Cerebellar cortex (tissue), 1 donor: ENCODE measurements at regions not wholly inside any gene's neighbourhood (a gene's known extent, or its start where the extent isn't known, plus 50 kb on each side); places are given as distances from the start of the nearest gene placed in this dataset.

Experiments
- DNase-seq: peaks from one replicate; pipeline ENCODE4 v3.0.0-alpha.2; 2015; ENCODE audit warnings: low spot score

DNA sequence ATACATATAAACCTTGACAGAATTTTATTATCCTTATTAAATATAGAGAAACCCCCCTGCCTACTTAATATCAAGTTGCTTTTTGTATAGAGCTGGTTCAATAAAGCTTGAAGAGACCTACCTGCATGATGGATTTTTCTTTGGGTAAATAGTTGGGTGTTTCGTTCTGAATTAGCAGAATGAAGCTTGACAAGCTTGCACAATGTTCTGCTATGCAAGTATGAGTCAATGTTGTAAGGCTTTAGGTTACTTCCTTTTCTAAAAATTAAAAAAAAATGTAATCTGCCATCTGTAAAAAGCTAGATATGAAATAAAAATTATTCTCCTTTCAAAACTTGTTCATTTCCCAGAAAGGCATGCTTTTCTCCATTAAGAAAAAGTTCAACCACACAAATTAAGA is 1662.6 kb upstream of the SEL1L start:
- DNase-seq, result no peak

DNA sequence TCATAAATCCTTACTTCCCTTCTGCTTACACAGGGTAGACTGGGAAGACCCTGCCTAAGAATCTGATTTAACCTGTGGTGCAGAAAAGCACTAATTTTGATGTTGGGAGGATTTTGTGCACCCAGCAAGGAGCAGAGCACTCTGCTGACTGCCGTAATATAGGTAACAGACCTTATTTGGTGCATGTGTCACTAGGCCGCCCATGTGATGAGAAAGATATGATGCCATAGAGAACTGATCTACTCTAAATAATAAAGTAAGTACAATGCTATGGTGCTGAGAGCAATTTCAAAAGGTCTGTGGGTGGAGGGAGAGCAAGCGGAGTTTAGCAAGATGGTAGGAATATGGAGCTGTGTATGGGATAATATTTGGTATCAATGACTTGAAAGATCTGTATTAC is 1663.6 kb upstream of the SEL1L start:
- DNase-seq, result no peak

DNA sequence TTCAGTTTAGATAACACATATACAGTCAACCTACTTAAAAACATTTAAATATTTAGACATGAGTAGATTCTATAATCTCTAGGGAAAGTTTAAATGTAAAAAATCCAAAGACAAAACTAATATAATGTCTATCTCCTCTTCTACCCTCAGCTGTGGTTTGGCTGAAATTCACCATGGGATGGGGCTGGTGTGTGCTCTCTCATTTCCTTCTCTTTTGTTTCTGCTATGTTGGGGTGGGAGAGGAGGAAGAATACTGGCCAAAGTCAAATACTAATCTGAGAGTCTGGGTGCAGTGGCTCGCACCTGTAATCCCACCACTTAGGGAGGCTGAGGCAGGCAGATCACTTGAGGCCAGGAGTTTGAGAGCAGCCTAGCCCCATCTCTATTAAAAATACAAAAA is 1673.9 kb upstream of the SEL1L start:
- DNase-seq, result no peak

DNA sequence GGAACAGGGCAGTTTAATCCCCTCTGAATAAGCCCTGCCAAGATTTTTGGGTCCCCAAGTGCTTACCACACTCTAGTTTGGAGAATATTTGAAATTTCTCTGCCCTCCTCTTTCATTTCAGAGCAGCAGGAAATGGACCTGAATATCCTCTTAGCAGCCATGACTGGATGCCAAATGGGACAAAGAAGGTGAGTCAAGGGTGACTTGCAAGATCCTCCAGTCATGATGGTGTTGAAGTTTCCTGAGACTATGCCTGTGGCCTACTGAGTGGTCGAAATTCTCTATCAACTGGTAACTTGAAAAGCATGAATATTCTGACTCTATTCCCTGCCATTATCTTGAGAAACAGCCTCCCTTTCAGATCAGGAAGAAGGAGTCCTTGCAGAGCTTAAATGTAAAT is 1674.7 kb upstream of the SEL1L start:
- no peak for DNase-seq

DNA sequence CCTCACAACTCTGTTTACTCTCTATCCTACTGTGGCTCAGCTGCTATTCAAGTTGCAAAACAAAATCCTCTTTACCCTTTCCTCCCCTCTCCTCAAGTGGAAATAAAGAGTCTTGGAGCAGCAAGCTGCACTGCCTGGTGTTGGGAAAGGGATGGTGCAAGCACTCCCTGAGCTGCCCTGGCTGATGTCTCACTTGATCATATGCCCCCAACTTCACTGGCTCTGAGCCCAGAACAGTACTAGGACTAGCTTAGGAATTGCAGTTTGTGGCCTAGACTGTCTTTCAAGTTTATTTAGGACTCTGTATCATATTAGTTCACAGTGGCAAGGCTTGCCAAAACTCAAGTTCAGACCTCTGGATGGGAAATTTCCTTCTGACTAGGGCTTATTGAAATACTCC is 1683.8 kb upstream of the SEL1L start:
- DNase-seq, result no peak

DNA sequence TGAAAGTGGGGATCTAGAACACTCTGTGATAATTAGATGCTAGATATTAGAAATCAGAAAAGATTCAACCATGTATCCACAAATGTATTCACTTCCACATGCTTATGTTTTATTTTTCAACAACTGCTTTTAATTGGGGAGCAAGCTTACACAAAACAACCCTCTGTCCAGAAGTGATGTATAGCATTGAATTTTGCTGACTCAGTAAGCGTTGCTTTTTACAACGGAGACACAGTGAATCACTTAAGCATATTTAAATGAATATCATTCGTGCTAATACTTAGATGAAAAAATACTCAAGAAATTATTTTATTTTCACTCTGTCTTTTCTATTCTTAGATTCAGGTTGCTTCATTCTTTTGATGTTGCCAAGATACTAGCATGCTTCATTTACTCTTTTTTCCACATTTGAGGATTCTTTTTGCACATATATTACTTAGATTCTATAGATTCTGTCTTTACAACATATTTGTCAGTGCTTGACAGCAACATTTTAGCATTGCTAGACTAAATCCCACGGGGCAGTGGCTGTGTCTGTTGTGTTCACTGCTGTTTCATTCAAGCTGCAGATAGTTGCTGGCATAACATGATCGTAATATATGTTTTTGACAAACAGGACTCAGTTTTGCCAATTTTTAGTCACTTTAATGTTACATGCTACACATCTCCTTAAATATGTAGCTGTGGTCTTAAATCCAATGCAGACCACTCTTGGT is 1714.4 kb upstream of the SEL1L start:
- DNase-seq, result no peak

DNA sequence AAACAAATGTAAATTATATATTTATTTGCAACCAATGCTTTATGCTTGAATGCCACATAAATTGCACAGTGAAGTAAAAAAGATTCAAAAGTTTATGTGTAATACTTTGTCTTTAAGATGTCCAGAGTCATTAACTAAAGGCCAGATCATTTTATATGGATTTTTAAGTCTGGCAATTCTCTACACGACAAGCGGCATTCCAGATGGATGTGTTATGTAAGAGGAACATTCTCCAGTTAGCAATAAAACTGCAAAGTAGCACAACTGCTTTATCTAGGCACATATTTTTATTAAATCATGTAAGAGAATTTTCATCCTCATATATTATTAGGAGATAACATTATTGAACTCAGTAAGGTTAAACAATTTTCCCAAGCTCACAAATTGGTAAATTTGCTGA is 1717.7 kb upstream of the SEL1L start:
- no peak for DNase-seq

DNA sequence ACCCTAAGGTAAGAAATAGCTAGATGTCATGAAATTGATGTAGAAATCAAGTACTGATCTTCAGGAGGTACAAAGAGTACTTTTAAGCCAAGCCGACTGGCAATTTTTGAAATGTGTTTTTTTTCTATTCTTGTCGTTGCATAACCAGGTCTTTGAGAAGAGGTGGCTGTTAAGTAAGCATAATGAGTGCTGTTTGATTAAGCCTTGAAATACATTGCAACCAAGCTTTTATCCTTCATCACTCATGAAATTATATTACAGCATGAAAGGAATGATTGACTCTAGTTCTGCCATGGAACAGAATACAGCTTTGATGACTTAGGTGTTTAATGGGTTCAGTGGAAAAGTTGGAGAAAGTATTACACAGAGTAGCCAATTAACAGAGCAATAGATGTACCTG is 1720.2 kb upstream of the SEL1L start:
- no peak for DNase-seq

DNA sequence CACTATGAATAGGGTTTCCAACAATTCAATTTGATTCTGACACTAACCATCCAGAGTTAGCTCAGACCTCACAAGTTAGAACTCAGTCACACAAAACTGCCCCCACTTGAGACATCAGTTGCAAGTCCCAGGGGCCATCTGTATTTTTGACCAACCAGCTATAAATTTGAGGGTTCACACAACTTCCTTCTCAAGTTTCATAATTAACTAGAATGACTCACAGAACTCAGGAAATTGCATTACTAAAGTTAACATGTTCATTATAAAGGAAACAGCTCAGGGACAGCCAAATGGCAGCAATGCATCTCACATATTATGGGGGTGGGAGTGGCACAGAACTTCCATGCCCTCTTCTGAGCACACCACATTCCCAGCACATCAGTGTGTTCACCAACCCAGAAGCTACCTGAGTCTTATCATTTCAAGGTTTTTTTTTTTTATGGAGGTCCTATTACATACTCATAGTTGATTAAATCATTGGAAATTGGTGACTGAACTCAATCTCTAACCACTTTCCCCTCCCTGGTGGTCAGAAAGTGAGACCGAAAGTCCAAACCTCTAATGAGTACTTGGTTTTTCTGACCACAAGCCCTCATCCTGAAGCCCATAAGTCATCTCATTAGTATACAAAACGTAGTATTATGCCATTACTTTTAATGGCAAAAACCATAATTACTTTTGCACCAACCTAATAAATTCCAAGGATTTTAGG is 1721.5 kb upstream of the SEL1L start:
- no peak for DNase-seq

DNA sequence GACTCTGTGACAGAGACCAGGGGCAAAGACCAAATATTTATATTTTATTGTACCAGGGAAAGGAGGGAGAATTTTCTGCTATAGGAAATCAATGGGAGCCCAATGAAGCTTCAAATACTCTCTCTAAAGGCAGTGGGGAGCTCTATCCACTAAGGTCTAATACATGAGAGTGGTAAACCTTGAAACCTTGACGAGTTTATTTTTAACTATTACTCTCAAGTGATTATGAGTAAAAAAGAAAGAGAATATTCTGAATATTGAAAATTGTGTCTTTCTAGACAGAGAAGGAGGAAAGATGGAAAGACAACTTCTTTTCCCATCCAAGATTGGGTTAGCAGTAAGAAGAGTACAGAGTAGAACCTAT is 1722.1 kb upstream of the SEL1L start:
- no peak for DNase-seq

DNA sequence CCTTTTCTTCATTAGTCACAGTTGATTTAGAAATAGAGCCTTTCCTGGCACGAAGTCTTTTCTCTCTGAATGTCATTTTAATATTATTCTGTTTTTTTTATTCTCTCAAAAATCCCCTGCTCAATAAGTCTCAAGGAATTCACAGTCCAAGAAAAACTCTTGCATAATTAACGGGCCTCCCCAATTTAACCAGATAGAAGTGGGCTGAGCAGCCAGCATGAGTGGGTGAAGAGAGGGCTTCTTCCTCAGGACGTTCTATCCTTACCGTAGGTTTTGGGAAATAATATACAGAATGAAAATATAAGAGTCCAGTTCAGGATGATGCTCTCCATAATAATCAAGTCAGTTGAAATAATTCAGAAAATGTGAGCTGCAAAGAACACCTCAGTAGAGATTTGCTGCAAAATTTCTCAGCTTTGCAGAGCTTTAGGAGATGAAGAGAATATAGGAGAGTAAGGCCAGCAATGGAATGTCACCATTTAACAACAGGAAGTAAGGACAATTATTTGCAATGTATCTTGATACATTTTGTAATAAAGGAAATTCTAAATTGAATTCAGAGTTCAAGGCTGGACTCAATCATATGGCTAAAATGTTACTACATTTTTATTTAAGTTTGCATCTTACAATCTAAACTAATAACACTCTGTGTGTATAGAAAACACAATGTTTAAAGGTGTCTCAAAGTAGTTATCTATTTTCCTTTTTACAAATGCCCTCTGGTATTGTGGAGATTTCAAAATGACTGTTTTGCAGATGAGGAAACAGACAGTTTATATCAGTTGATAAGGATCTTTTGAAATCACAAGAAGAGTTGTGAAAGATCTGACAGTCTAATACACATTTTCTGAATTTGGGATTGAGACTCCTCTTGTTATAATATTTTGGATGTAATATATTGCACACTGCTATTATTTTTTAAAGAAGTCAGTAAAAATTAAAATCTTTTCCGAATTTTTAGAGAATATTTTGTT is 1724.1 kb upstream of the SEL1L start:
- DNase-seq, result no peak

DNA sequence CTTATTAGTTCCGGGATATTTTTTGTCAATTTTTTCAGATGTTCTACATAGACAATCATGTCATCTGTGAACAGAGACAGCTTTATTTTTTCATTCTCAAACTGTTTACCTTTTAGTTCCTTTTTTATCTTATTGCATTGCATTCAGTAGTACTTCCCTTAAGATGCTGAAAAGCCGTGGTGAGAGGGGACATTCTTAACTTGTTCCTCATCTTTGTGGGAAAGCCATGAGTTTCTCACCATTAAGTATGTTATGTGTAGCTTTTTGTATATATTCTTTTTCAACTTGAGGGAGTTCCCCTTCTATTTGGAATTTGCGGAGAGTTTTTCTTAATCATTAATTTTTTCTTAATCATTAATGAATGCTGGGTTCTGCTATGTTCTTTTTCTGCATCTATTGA is 1727.1 kb upstream of the SEL1L start:
- DNase-seq, result no peak

DNA sequence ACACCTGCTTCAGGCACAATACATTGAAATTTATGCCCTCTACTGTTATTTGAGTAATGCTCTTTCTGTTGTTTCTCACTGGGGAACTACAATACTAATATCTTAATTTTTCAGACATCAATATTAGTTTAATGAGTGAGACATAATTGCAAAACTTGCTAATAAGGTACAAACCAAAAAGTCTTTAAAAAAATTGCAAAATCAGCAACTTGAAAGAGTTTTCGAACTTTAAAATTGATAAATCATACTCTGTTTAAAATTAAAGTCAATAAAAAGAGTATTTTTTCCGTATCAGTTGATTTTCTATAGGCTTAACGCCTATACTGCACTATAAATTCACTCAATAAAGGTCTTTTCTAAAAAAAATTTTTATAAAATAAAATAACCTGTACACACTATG is 1735.9 kb upstream of the SEL1L start:
- no peak for DNase-seq

DNA sequence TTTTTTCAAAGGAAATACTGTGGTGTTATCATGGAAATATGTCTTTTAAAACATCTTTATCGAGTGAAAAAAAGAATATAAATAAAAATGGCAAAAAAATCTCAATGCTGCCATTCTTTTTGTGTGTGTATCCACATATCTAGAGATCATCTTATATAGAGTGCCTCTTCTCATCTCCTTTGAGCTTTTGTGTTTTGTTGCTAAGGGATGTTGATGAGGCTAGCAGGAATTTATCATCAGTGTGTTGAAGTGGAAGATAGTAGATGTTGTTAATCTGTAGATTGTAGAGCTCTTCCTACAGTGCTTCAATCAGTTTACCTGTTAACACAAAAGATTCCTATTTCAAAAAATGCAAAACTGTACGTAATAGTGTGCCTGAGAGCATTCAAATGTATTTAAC is 1738.0 kb upstream of the SEL1L start:
- DNase-seq, result no peak

DNA sequence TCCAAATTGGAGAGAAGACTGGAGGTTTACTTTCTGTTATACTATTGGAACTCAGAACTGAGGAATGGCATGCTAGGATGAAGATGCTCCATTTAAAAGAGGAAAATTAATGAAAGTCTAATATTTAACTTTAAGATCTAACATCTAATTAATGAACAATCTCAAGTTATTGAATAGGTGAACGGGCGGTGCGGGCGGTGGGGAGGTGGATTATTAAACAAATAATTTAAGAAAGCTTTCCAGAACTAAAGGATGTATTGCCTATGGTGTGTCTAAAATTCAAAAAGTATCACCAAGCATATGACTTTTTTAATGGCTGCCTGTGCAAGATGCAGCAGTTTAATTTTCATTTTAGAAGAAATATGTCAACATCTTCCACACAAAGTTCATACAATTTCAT is 1747.1 kb upstream of the SEL1L start:
- no peak for DNase-seq

DNA sequence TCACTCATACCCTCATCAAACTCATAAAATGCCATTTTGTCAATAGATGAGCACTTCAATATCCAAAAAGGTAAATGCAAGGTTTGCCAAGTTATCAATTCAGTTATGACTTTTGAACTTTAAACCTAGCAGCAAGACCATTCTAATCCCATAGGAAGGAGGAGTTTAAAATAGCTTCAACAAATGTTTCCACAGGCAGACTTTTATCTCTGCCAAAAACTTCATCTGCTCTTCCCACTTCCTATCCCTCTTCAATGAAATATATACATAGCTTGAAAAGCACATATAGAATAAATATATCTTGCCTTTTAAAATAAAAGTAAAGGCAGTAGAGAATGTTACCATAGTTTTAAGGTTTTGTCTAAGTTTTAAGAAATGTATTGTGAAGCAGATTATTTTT is 1749.1 kb upstream of the SEL1L start:
- DNase-seq, result no peak

DNA sequence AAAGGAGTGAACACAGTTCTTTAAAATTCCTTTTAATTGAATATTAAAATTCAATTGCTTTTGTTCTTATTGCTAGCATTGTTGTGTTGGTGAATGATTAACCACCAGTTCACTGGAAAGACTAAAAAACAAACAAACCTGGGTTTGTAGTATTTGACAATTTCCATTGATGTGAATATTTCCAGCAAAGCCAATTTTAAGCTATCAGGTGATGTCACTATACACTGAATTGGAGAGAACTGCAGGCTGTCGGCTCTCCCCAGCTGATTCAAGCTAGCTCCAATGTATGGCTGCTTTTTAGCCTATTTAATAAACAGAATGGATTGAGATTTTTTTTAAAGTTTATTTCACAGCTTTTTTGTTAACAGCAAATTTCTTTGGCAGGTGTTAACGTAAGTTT is 1753.6 kb upstream of the SEL1L start:
- DNase-seq, result no peak

DNA sequence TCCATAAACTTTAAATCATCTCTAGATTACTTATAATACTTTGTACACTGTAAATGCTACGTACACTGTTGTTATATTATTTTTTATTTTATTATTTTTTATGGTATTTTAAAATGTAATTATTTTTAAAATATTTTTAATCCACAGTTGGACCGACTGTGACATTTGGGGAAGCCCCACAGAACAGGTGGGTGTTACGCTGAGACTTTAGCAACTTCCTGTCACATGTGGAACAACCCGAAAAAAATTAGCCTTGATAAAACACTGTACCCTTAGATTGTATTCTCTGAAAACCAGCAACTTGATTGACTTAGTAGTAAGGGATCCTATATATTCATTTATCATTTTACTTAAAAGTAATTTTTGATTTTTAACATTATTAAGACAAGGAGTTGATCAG is 1755.7 kb upstream of the SEL1L start:
- no peak for DNase-seq

DNA sequence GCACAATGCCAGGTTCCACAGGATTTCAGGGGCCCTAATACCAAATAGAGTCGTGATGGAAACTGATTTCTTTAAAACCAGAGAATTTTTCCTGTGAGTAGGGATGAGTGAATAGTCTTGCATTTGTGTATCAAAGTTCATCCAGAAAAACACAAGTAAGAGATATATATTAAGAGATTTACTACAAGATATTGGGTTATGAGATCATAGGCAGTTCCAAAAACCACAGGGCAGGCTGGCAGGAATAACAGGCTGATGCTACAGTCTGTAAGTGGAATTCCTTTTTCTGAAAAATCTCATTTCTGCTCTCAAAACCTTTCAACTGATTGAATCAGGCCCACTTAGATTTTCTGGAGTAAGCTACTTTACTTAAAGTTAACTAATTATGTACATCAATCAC is 1756.2 kb upstream of the SEL1L start:
- no peak for DNase-seq

DNA sequence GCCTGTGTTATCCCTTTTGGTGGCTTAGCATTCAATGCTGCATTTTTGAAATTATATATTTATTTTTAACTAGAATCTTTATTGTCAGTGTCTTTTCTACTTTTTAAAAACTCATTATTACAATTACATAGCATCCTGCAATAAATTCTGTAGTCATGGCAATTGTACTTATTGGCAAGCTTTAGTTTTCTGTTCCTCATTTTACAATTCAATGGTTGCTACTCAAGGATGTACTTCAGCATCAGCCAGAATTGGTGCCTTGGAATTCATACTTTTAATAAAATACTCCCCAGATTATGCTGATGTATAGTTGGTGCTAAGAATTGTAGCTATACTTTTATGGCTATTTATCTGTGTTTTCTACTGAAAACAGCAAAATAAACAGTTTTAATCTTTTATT is 1756.8 kb upstream of the SEL1L start:
- DNase-seq, result no peak

DNA sequence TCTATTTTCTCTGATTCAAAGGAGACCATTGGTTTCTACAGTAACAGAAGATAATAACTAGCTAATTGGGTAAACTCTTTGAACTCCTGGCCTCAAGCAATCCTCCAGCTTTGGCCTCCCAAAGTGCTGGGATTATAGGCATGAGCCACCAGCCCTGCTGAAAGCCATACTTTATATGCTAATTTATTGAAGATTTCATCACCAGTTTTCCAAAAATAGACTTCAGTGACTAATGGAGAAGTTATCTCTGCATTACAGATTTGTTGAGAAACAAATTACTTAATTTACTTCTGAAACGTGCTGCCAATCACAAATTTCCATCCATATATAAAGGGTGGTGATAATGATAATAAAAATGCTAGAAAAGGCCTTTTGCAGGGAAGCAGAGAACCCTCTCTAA is 1758.1 kb upstream of the SEL1L start:
- DNase-seq, result no peak

DNA sequence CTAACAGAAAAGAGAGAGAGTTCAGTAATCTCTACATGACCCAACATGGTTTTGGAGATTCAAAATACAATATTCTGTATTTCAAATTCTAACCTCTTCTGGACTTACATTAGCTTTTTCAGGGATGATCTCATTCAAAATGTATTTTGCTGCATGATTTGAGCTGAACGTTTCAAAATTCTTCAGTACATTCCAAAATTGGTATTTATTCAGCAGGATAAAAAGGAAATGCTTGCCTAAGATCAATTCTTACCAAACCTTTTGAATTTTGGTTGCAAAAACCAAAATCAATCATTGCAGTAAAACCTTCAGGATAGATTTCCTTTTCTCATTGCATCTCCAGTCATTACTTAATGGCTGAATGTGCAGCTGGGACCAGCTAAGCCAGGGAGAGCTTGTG is 1761.3 kb upstream of the SEL1L start:
- DNase-seq, result no peak

DNA sequence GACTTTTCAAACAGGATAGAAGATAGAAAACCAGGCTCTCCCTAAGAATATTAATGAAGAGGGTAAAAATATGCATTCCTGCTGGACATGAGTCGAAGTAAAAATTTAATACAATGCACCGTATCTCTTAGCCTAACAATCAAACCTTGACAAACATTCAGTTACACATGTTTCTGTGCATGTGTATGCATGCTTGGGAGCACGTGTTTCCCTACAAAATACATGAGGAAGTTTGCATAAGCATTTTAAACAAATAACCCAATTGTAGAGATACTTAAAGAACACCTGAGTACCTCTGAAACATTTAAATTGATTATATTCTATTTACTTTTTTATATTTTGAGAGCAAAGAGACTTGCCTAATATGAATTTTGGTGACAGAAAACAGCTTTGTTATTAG is 1763.7 kb upstream of the SEL1L start:
- DNase-seq, result no peak
